ENCODE measurements at regions not wholly inside any gene's neighbourhood (a gene's known extent, or its start where the extent isn't known, plus 50 kb on each side); places are given as distances from the start of the nearest gene placed in this dataset.
A peak's percentile ranks its signal among the peaks of the same experiment; 100 is the strongest.

DNA sequence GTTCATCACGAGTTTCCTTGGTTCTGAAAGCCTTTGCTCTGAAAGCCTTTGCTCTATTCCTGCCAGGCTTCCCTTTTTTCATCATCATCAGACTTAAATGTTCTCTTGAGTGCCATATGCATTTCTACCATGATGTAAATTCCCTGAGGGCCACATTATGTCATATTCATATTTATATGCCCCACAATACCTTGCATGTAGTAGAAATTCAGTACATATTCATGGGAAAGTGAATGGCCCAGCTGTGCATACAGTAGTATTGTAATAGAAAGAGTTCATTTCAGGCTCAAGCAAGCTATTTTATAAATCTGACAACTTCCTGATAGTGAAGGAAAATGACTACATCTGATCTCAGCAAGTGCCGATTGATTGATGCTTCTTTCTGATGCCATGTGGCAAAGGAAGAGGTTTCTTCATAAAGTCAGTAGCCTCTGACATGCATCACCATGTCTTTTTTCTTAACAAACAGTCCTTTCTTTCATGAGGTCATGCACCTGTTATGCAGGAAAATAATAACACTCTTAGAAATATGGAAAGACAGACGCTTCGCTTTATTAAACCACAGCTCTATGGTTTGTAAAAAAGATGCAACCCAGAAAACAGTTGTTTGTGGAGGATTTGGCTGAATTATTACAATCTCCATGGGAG is 308.7 kb downstream of the SAMD5 start:
- DNase-seq: no peak

DNA sequence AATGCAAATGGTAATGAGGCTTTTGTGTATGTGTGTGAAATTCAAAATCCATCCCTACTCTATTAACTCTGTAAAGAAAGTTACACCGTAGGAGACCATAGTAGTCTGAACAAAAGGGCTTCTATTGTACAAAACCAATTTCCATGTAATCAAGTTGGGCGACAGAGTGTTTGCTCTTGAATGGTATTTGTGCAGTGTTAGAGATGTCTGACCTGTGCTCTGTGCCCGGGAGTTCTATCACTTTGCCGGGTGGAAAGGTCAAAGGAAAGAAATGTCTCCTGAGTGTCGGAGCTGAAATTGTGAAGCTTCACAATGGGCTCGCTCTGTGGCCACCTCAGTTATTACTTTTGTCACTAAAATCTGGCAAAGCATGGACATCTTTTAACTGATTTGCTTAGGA is 312.0 kb downstream of the SAMD5 start:
- no peak for DNase-seq

DNA sequence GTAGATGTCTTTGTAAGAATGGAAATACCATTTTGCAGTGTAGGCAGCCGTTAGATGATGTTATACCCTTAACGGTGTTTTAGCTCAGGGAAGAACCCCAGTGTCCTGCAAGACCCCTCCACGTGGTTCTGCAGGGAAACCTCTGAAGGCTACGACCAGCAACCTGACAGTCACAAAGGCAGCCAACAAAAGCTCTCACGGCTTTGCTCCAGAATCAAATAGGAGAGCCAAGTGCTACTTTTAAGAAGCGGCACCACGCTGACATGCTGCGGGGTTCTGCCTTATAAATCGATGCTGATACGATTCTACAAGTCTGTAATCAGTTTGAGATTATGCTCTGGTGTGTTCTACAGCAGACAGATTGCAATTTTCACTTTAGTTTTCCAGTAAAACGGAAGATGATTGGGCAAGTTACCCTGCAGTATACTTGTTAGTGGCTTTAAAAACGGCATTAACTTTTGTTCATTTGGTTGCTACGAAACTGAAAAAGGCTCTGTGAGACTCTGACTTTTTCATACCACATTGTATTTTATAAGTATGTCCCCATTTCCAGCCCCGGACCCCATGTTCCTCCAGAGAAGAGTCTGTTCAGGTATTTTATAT is 312.9 kb downstream of the SAMD5 start:
- no peak for DNase-seq

DNA sequence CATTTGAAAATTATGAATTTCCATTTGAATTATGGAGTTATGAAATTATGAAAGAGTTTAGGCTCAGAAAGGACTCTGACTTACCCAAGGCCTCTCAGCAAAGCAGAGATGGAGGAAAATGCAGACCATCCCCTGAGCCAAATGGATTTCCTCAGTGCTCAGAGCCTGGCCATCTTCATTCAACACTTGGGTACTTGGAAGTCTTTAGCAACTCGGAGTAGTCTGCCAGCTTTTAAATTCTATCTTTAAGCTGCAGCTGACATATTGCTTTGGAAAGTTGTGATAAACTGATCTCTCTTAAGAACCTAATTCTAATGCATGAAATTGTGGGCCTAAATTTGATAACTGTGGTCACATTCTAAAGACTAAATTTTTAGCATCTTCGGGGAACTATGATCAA is 315.4 kb downstream of the SAMD5 start:
- DNase-seq: no peak

DNA sequence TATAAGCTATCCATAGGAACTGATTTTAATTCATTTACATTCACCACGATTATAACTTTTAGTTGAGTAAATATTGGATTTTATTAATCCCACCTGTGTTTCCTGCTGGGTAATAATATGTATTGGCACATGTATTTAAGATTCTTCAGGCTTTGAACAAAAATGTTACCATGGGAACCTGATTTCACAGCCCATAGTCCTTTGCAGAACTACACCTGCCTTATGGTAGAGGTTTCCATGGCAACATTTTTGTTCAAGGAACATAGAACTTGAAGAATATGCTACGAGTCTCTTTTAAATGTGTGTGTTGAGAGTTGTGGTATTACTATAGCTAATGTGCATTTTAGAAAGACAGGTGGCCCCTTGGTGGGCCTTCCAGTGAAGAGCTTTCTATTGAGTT is 317.4 kb downstream of the SAMD5 start:
- no peak for DNase-seq

DNA sequence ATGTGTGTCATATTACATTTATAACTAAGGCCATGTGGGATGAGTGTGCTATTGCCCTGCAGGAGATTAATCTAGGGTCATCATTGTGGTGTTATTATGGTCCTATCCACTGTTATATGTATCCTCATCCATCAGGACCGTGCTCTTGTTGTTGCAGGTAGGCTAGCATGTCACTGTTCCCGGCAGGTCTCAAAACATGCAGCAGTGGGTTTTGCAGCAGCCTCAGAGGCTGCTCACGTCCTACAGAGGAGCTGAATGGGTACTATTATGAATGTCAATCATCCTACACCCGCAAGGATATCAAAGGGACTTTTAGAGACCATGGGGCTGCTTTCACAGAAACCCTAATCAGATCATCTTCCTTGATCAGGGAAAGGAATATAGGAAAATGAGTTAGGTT is 318.2 kb downstream of the SAMD5 start:
- no peak for DNase-seq

DNA sequence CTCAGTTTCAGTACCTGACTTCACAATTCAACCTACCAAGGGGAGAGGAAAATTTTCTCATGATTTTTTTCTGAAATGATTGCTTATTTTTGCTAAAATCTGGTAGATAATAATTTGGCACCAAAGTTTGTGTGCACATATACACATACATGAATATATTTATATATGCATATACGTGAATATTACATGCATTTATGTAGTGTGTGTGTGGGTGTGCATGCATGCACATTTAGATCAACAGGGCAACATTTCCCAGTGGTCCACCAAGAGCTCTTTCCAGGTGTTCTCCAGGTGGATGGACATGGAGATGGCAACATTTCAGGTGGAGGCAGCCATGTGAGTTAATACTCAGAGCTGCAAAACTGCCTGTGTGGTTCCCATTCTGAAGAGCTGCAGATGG is 320.9 kb downstream of the SAMD5 start:
- DNase-seq: no peak

DNA sequence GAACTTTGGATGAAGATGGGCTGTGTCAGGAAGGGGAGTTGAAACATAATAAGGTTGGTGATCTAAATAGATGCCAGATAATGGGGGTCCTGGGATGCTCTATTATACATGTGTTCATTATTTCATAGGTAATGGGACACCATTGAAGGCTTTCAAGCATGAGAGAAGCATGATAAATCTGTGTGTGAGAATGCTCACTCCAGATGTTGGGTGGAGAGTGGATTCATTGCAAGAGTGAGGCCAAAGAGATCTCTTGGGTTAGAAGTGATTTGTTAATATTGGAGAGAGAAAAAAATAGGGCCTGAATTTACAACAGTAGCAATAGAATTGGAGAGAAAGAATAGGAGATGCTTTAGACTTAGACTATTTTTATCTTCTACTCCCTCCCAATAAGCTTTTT is 321.3 kb downstream of the SAMD5 start:
- DNase-seq: no peak

DNA sequence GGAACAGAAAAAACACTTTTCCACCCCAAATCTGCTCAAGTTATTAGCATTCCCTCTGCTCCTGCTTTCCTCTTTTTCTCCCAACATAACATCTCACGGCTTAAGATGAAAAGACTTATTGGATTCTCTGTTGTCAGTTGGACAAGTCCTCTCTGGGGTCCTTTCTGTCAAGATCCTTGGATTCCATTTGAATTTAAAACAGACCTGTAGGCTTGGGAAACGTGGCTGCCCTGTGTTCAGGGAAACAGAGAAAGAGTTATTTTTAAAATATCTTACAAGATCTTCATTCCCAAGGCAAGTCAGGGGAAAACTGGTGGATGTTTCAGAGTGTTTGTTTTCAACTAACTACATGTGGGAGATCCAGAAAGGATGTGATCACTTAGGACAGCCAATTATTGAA is 322.9 kb downstream of the SAMD5 start:
- DNase-seq: no peak

DNA sequence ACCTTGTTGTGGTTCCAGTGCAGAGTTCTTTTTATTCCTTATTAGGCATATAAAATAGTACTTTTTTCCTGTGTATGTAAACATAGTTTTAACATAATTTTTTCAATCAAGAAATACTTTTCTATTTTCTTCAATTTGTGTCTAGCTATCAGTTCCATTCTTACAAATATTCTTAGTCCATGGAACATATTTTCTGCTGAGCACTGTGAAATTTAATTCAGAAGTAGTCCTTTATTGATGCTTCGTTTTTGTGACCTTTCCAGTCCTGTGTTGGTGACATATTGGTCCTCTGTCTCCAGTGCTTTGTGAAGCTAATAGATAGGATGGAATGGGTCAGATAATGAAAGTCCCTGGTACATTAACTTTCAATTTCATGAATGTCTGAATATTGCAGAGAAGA is 325.1 kb downstream of the SAMD5 start:
- DNase-seq: no peak

DNA sequence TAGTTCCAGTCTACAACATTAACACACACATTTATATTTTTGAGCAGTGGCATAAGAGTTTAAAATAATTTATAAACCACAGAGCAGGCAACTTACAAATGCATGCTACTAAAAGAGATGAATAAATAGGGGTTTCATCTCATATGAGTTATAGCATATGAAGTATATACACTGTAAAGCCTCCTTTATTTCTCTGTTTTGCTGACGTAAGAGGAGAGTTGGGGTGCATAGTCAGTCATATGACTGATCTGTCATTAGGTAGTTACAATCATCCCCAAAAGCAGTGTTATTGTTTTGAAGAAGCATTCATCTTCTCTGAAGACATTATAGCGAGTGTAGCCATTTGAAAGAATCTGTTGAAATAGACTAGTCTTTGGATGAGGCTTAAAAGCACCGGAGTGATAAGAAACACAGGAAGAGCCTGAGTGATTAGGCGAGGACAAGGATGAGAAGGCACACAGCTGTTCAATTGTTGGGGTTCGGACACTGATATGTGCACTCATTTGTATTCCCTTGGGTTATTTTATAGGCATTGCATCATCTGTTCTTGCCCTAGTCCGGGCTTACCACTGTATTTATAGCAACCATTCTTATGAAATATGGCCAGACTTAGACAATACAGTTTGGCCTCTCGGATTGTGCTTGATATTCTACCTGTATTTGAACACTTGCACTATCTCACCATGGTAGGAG is 325.7 kb downstream of the SAMD5 start:
- no peak for DNase-seq

DNA sequence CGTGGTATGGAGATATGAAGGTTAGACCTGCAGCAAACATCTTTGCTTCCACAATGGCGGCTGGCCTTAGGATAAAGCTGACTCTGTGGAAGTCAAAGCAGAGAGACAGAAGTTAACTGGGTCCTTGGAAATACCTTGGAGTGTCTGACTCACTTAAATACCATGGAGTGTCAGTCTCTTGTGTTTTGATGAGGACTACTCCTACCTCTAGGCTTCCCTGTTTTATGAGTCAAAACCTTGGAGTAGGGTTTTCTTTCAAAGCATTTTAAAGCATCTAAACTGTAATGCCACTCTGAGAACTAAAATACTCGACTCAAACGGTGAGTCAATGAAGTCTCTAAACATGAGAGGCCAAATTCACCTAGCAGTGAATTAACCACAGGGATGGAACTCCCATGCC is 329.1 kb downstream of the SAMD5 start:
- no peak for DNase-seq

DNA sequence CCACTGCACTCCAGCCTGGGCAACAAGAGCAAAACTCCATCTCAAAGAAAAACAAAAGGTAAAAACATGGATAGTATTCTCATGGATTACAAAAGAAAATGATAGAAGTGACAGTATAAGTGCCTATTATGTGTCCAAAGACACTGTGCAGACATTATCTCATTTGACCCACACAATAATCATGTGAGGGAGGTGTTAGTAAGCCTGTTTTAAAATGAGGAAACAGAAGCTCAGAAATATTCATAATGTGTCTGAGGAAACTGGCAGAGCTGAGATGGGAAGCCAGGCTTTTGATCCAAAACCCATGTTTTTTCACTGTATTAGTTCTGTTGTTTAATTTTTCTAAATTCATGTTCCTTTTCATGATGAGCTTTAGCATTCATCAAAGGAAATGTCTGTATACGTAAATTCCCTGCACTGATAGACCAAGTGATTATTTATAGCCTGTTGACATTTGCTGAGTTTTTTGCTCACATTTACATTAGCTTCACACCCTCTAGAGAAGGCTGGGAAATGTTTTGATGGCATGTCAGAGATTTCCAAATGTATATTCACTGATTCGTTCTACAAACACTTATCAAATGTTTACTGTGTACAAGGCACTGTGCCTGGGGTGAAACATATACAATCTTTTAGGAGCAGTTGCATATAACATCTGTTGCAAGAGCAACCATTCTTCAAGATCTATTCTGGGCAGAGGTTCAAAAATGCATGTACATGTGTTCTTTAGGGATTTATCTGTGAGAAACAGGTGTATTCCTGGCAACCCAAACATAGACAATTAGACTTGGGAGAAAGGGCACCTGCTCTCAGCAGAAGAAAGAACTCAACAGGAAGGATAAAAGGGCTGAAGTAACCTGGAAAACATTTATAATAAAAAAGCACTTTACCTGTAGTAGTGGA is 331.5 kb downstream of the SAMD5 start:
- DNase-seq: no peak

DNA sequence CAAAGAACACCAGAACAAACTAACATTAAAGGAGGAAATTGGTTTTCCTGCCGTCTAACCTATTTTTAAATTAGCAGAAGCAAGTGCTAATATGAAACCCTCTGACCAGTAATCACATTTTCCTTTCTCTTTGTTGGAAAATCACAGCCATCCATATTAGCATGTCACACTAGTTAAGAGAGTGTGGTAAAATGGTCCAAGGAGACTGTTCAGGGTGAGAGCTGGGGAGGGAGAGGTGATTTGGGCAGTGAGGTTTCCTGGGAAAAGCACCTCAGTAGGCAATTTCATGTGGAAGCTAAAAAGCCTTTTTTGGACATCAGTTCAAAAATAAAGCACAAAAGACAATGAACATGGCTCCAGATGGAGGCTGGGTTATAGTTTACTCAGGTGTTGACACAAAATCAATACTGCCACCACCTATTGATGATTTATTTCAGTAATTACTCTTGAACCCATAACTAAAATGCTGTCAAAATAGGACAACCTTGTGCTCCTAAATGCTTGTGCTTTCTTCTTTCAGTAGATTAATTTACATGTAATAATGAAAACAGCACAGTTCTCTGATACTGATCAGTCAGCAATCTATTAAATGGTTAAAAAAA is 333.2 kb downstream of the SAMD5 start:
- DNase-seq: no peak

DNA sequence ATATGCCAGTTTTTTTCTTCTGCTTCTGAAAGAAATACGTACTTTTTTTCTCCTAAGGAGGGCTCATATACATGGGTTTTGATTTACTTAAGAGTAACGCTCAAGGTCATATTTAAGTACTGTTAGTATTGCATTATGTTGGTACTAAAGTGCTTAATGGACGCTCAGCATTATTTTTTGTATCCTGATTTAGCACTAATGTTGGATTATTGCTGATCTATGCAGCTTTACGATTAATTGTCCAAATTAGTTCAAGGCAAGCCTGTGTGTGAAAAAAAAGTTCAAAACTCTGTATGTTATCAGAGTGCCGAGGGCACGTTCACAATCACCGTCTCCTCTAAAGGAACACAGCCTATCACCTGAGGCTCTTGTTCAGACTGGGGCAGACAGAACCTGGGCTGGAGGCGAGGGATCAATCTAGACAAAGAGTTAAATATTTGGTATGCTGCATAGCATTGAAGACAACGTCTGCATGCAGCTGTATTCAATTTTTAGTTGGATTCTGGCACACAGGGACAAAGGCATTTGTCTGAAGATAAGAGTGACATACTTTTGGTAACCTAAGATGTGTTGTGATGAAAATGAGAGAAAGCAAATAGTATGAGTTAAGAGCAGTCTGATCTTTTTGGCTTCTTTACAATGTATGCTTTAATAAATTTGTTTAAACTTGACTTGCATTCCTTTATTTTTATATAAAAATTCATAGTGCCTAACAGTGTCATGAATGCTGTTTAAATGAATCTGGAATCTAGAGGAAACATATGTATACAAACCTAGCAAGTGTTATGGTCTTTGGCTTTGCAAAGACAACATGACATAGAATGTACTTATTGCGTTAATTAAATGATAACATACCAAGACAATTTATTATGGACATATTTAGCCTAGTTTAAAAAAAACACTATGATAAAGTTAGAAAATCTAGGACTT is 341.2 kb downstream of the SAMD5 start:
- DNase-seq: peak; percentile 74 to 75

DNA sequence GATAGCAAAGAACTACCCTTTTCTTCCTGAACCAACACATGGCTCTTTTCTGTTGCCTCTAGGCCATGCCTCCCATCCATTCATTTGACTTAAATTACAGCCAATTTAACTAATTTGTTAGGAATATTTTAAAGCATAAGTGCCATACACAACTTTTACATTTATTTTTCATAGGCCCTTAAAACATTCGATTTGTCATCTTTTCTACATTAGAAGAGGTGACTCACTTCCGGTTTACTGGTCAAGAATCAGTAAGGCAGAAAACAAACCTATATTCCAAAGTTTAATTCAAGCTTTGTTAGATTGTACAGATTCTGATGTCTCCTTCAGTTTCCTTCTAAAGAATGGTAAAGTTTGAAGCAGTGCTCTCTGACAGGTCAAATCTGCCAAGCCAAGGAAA is 344.3 kb downstream of the SAMD5 start:
- no peak for DNase-seq

DNA sequence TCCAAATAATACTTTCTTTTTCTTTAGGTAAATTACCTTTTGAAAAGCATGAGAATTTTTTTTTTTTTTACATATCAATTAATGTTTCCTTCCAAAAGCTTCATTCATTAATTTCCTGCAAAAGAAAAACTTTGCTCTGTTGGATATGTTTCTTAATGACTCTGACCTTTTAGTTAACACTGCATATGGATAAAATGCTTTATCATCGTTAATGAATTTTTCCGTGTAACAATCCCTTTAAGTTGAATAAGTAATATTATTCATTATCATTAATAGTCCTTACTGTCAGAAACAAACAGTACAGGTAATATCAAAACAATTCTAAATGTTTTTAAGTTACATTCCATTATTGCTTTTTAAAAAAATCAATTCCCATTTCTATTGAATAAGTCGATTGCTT is 345.1 kb downstream of the SAMD5 start:
- DNase-seq: no peak

DNA sequence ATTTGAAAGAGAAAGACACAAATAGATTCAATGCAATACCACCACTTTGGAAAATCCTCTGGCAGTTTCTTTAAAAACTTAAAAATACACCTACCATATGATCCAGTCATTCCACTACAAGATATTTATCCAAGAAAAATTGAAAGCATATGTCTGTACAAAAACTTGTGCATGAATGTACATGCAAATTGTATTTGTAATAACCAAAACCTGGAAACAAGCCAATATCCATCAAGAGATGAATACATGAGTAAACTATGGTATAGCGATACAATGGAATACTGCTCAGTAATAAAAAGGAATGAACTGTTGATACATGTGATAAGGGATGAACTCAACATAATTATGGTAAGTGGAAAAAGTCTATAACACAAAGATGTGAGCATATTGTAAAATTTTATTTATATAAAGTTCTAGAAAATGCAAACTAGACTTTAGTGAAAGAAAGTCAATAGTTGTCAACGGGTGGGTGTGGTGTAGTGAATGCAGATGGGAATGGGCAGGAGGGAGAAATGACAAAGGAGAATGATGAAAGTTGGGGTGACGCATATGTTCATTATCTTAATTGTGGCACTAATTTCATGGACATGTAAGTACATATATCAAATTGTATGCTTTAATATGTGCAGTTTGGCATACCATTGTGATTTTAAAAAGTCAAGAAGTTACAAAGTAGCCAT is 347.5 kb downstream of the SAMD5 start:
- no peak for DNase-seq

DNA sequence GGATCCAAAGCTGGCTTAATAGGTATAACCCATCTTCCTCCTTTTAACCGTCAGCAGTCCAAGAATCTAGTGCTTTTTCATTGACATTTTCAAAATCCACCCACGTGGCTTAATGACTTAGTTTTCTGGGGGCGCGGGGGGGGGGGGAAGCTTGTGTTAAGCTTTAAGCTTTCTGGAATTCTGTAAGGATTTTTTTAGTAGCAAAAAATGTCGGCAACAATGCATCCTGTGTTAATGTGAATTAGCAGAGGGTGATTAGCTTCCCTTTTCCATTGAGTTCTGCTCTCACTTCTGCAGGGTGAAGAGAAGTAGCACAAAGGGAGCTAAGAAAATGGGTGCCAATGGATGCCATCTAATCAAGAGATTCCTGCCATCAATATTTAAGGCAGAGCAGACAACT is 348.2 kb downstream of the SAMD5 start:
- DNase-seq: no peak

DNA sequence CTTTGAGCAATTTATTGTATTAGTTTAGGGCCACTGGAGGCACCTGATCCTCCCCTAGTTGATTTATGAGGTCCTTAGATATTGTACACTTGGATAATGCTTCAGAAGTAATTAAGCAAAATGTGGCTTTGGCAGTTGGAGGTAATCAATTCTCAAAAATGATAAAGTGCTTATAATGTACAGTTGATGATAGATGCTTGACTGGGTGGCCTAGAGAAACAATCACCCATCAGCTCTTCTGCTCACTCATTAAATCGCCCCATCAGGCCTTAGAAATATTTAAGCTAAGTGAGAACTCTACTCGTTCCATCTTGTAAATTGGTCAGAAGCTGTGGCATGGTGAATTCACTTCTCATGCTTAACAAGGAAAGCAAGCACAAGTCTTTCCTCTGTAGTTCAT is 349.9 kb downstream of the SAMD5 start:
- no peak for DNase-seq

All from right lung (tissue), 2 donors.